Transverse colon (tissue), 4 donors: ENCODE measurements at regions not wholly inside any gene's neighbourhood (a gene's known extent, or its start where the extent isn't known, plus 50 kb on each side); places are given as distances from the start of the nearest gene placed in this dataset.

Source experiments
- DNase-seq: peaks from one replicate; pipeline ENCODE4 v3.0.0-alpha.2; 2019
- H3K27ac ChIP-seq, 4 donors: fragments of 200-600 bp; sonication (generic); 2 replicates each; pipeline ENCODE4 v1.5.1; 2016 to 2018; ENCODE audit warnings: inconsistent platforms in 4 of 4
- H3K27me3 ChIP-seq: fragments of 200-600 bp; sonication (generic); 2 replicates; pipeline ENCODE4 v1.5.1; 2017; ENCODE audit warnings: inconsistent platforms
- H3K36me3 ChIP-seq, 4 donors: fragments of 200-600 bp; sonication (generic); 2 replicates each; pipeline ENCODE4 v1.5.1; 2017 to 2019; ENCODE audit warnings: inconsistent platforms in 4 of 4
- H3K4me1 ChIP-seq, 4 donors: fragments of 200-600 bp; sonication (generic); 2 replicates each; pipeline ENCODE4 v1.5.1; 2017 to 2020; ENCODE audit warnings: inconsistent platforms in 4 of 4
- H3K4me3 ChIP-seq, 4 donors: fragments of 200-600 bp; sonication (generic); 1 replicate in 1 of 4; 2 replicates in 3 of 4; pipeline versions ENCODE4 v1.5.1 to v1.6.1; 2017 to 2019; ENCODE audit warnings: inconsistent platforms in 4 of 4
- H3K9me3 ChIP-seq, 2 donors: fragments of 200-600 bp; sonication (generic); 2 replicates each; pipeline ENCODE4 v1.5.1; 2017 to 2019; ENCODE audit warnings: inconsistent platforms in 2 of 2
- CTCF ChIP-seq, 5 experiments: fragments of 200-600 bp in 3 of 5; fragments of 450-650 bp in 2 of 5; sonication (generic) in 3 of 5; IDR thresholded peaks; 1 replicate in 2 of 5; 2 replicates in 3 of 5; pipeline ENCODE4 v1.5.1; 2016 to 2017; ENCODE audit warnings: antibody characterized with exemption in 5 of 5, inconsistent platforms in 3 of 5, mild to moderate bottlenecking in 2 of 5, moderate library complexity in 1 of 5
- EP300 ChIP-seq: sonication (generic); formaldehyde crosslinking; IDR thresholded peaks from one replicate; pipeline ENCODE4 v1.6.1; 2017; ENCODE audit warnings: antibody characterized with exemption, low read depth
- POLR2A ChIP-seq: fragments of 450-650 bp; IDR thresholded peaks from one replicate; pipeline ENCODE4 v1.6.1; 2016; ENCODE audit warnings: antibody characterized with exemption, mild to moderate bottlenecking, moderate library complexity
- POLR2AphosphoS5 ChIP-seq, 3 donors: sonication (generic); formaldehyde crosslinking; IDR thresholded peaks; one replicate each; pipeline ENCODE4 v1.6.1; 2016; ENCODE audit warnings: antibody characterized with exemption in 3 of 3
- WGBS, 2 donors: methylation state at CpG; one replicate each; pipeline ENCODE4 v1.1.5; 2018; ENCODE audit warnings: low coverage in 1 of 2; 5-methylcytosine and 5-hydroxymethylcytosine counted together
- in situ Hi-C, 4 donors: fragments of 200-750 bp; cut with MboI; loops; one replicate each; pipeline versions ENCODE4 v1.15.0 to v1.15.1; 2017; ENCODE audit warnings: low sequenced_read_pairs in 3 of 4, low pct_ligation_motif_present in 1 of 4, low pct_unique_long_range_greater_than_20kb in 1 of 4
- intact Hi-C: fragments of 100-400 bp; cut with DNase I; formaldehyde crosslinking; loops from one replicate; pipeline ENCODE4 v1.15.1; 2023; ENCODE audit warnings: low total_unique reads

- Histone ChIP-seq H3K9me3 (no peaks in the 10 kb centered on the region), H3K4me1 (no peaks in the 10 kb centered on the region), H3K27me3 (no peaks in the 10 kb centered on the region), H3K36me3 (no peaks in the 10 kb centered on the region), H3K27ac (no peak overlapping the region), H3K4me3 (no peak overlapping the region)
- WGBS, 2 donors: 75 to 76% methylated on average over 2 of the region's 2 CpGs
- TF ChIP-seq EP300 (no peak), POLR2A (no peak), POLR2AphosphoS5 (IDR thresholded peaks at IDR 0.05) (no peak), CTCF (IDR thresholded peaks at IDR 0.05) (no peak)
- intact Hi-C loops: no loop called here
- DNase-seq: no peak
- in situ Hi-C loops: no loop called here
Observed at GRCh38 chr18:24545651-24546050, 85.2 kb downstream of the HRH4 start.

- H3K36me3 ChIP-seq: no peaks in the 10 kb centered on the region
- H3K4me1 ChIP-seq: no peaks in the 10 kb centered on the region
- no peak for TF ChIP-seq POLR2A
- no peak for TF ChIP-seq POLR2AphosphoS5 (IDR thresholded peaks at IDR 0.05)
- TF ChIP-seq CTCF (IDR thresholded peaks at IDR 0.05): no peak
- no peak for TF ChIP-seq EP300
- DNase-seq: no peak
- H3K4me3 ChIP-seq: no peak overlapping the region
- in situ Hi-C loops: no loop called here
- intact Hi-C loops: no loop called here
- no peaks in the 10 kb centered on the region for H3K9me3 ChIP-seq
- H3K27ac ChIP-seq: no peak overlapping the region
- no peaks in the 10 kb centered on the region for H3K27me3 ChIP-seq
- WGBS, 2 donors: 59% methylated on average over 4 of the region's 4 CpGs; no CpG with 5 or more reads in 1 of the 2 donors
Observed at GRCh38 chr18:24546307-24546706, 85.9 kb downstream of the HRH4 start.

- intact Hi-C loops: no loop called here
- Histone ChIP-seq H3K36me3 (no peaks in the 10 kb centered on the region), H3K27me3 (no peaks in the 10 kb centered on the region), H3K9me3 (no peaks in the 10 kb centered on the region), H3K4me1 (no peaks in the 10 kb centered on the region), H3K4me3 (no peak overlapping the region), H3K27ac (no peak overlapping the region)
- in situ Hi-C loops: no loop called here
- DNase-seq: no peak
- TF ChIP-seq CTCF (IDR thresholded peaks at IDR 0.05) (no peak), EP300 (no peak), POLR2AphosphoS5 (IDR thresholded peaks at IDR 0.05) (no peak), POLR2A (no peak)
- WGBS, 2 donors: 80 to 84% methylated on average over 2 to 4 of the region's 4 CpGs
Observed at GRCh38 chr18:24548583-24548982, 88.1 kb downstream of the HRH4 start.

DNA sequence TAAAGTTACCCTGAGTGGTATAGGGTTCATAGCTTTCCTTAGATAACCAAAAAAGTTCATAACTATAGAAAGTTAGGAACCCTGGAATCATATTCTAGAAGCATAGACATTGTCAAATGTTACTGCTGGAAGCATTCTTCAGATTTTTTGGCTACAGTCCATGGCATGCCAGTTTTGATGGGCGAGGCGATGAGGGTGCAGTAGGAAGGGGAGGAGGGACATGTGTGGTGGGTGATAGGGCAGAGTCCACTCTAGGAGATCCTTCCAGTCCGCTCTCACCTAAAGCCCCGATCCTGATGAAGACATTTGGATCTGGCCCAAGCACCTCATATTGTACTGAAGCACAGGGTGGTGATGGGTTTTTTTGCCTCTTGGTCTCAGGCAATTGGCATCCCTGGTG is 91.8 kb downstream of the HRH4 start:
- H3K36me3 ChIP-seq: no peaks in the 10 kb centered on the region
- intact Hi-C loops (no loop called here), in situ Hi-C loops (loop anchor here in 1 of 4 donors (25.0 kb wide), 1 partner anchor 90 kb away; the partner anchor contains the start of gene HRH4)
- TF ChIP-seq EP300: no peak
- TF ChIP-seq POLR2AphosphoS5 (IDR thresholded peaks at IDR 0.05): no peak
- TF ChIP-seq CTCF (IDR thresholded peaks at IDR 0.05): no peak
- TF ChIP-seq POLR2A: no peak
- H3K27me3 ChIP-seq: no peaks in the 10 kb centered on the region
- 67% methylated on average over 4 of the region's 4 CpGs; no CpG with 5 or more reads in 1 of the 2 donors for WGBS, 2 donors
- H3K4me3 ChIP-seq: no peak overlapping the region
- no peaks in the 10 kb centered on the region for H3K4me1 ChIP-seq
- no peak for DNase-seq
- H3K27ac ChIP-seq: no peak overlapping the region
- H3K9me3 ChIP-seq: no peaks in the 10 kb centered on the region
